Tibial nerve (tissue), 4 donors: ENCODE measurements at regions not wholly inside any gene's neighbourhood (a gene's known extent, or its start where the extent isn't known, plus 50 kb on each side); places are given as distances from the start of the nearest gene placed in this dataset.

Experiments used
- EP300 ChIP-seq, 2 donors: sonication (generic); formaldehyde crosslinking; IDR thresholded peaks; one replicate each; pipeline ENCODE4 v1.6.1; 2017; ENCODE audit warnings: antibody characterized with exemption in 2 of 2, mild to moderate bottlenecking in 1 of 2
- POLR2A ChIP-seq, 2 donors: fragments of 450-650 bp; IDR thresholded peaks; one replicate each; pipeline ENCODE4 v1.6.1; 2017; ENCODE audit warnings: antibody characterized with exemption in 2 of 2, mild to moderate bottlenecking in 2 of 2, moderate library complexity in 2 of 2
- TF ChIP-seq, protein P1 (sequence below), 5 experiments: fragments of 200-600 bp in 3 of 5; fragments of 450-650 bp in 2 of 5; sonication (generic) in 3 of 5; IDR thresholded peaks; one replicate each; pipeline ENCODE4 v1.5.1; 2016 to 2019; ENCODE audit warnings: antibody characterized with exemption in 5 of 5, mild to moderate bottlenecking in 3 of 5, moderate library complexity in 2 of 5

DNA sequence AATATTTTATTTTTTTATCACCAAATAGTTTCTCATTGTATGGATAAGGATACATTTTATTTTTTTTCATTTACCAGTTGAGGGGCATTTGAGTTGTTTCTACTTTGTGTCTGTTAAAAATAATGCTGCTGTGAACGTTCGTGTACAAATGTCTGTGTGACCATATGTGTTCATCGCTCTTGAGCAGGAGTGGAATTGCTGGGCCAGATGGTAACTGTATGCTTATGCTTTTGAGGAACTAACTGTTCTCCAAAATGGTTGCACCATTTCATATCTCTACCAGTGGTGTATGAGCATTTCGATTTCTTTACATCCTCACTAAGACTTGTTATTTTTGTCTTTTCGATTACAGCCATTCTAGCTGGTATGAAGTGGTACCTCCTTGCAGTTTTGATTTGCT is 212.5 kb upstream of the N4BP1 start:
- TF ChIP-seq, protein P1, sequence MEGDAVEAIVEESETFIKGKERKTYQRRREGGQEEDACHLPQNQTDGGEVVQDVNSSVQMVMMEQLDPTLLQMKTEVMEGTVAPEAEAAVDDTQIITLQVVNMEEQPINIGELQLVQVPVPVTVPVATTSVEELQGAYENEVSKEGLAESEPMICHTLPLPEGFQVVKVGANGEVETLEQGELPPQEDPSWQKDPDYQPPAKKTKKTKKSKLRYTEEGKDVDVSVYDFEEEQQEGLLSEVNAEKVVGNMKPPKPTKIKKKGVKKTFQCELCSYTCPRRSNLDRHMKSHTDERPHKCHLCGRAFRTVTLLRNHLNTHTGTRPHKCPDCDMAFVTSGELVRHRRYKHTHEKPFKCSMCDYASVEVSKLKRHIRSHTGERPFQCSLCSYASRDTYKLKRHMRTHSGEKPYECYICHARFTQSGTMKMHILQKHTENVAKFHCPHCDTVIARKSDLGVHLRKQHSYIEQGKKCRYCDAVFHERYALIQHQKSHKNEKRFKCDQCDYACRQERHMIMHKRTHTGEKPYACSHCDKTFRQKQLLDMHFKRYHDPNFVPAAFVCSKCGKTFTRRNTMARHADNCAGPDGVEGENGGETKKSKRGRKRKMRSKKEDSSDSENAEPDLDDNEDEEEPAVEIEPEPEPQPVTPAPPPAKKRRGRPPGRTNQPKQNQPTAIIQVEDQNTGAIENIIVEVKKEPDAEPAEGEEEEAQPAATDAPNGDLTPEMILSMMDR (IDR thresholded peaks at IDR 0.05): no peak
- no peak for TF ChIP-seq POLR2A (IDR thresholded peaks at IDR 0.05)
- no peak for TF ChIP-seq EP300 (IDR thresholded peaks at IDR 0.05)
